ENCODE measurements at regions not wholly inside any gene's neighbourhood (a gene's known extent, or its start where the extent isn't known, plus 50 kb on each side); places are given as distances from the start of the nearest gene placed in this dataset.

DNA sequence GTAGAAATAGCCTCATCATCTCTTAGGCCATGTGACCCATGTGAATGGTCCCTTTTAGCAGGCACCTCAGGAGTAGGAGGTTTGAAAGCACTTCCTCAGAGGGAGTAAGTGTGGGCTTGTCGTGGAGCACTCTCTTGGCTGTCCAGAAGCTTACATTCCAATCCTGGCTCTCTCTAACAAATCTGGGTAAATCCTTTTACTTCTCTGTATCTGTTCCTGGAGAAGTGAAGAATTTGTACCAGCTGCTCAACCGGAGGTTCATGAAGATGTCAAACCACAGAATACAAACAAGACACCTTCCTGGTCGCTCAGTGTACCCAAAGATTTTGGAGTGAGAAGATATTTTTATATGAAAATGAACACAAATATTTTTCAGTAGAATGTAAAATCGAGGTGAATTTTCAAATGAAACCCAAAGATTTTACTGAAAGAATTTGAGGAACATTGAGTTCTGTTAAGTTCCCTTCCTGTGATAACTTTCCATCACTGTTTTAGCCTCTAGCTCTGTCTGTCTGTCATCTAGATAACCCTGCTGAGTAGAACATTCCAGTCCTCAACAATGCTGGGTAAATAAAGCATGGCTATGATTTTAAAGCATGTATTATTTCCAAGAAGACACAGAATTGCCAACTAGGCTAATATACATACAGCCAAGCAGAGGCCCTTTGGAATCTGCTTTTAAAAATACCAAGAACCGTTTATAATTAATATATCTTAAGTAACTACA lies 263.9 kb upstream of the RGS6 start:
- intact Hi-C loops (cut with DNase I): no loop called here
- WGBS, 2 donors: 77 to 84% methylated on average over 5 of the region's 5 CpGs
- TF ChIP-seq POLR2A (IDR thresholded peaks at IDR 0.05): no peak
- no peak for TF ChIP-seq EP300 (IDR thresholded peaks at IDR 0.05)
- no peak for TF ChIP-seq POLR2AphosphoS5 (IDR thresholded peaks at IDR 0.05)
- TF ChIP-seq, protein P1, sequence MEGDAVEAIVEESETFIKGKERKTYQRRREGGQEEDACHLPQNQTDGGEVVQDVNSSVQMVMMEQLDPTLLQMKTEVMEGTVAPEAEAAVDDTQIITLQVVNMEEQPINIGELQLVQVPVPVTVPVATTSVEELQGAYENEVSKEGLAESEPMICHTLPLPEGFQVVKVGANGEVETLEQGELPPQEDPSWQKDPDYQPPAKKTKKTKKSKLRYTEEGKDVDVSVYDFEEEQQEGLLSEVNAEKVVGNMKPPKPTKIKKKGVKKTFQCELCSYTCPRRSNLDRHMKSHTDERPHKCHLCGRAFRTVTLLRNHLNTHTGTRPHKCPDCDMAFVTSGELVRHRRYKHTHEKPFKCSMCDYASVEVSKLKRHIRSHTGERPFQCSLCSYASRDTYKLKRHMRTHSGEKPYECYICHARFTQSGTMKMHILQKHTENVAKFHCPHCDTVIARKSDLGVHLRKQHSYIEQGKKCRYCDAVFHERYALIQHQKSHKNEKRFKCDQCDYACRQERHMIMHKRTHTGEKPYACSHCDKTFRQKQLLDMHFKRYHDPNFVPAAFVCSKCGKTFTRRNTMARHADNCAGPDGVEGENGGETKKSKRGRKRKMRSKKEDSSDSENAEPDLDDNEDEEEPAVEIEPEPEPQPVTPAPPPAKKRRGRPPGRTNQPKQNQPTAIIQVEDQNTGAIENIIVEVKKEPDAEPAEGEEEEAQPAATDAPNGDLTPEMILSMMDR (IDR thresholded peaks at IDR 0.05): no peak
- no peaks in the 10 kb centered on the region for H3K9me3 ChIP-seq
- DNase-seq: no peak
- no peaks in the 10 kb centered on the region for H3K4me1 ChIP-seq
- peaks cover 0 to 20% (median 10%) of the 10 kb centered on the region in 4 donors for H3K36me3 ChIP-seq
- H3K4me3 ChIP-seq: no peak overlapping the region
- H3K27me3 ChIP-seq: no peaks in the 10 kb centered on the region
- H3K27ac ChIP-seq: no peak overlapping the region

DNA sequence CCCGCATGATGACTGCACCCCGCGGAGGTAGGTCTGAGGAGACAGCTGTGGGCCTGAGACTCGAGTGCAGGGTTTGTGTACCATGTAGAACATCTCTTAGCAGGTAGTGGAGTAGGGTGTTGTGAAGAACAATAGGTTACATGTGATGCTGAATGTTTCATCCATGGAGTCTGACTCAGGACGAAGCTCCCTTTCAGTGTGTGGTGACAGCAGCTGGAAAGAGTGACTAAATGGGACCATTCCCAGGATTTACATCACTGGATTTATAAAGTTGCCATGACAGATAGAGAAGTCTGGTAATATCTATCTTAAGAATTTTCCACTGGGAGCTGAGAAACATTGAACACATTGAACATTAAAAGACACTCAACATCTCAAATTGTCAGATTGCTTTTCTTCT lies 259.6 kb upstream of the RGS6 start:
- Histone ChIP-seq H3K27me3 (no peaks in the 10 kb centered on the region), H3K9me3 (peaks cover 0 to under 1% (median 0%) of the 10 kb centered on the region in 4 donors), H3K27ac (no peak overlapping the region), H3K4me1 (no peaks in the 10 kb centered on the region), H3K36me3 (peaks cover 0 to 28% (median 10%) of the 10 kb centered on the region in 4 donors), H3K4me3 (no peak overlapping the region)
- intact Hi-C loops (cut with DNase I): no loop called here
- 97 to 98% methylated on average over 5 of the region's 5 CpGs for WGBS, 2 donors
- TF ChIP-seq POLR2AphosphoS5 (IDR thresholded peaks at IDR 0.05): no peak
- no peak for TF ChIP-seq EP300 (IDR thresholded peaks at IDR 0.05)
- TF ChIP-seq POLR2A (IDR thresholded peaks at IDR 0.05): no peak
- TF ChIP-seq, protein P1 (IDR thresholded peaks at IDR 0.05): no peak
- no peak for DNase-seq

DNA sequence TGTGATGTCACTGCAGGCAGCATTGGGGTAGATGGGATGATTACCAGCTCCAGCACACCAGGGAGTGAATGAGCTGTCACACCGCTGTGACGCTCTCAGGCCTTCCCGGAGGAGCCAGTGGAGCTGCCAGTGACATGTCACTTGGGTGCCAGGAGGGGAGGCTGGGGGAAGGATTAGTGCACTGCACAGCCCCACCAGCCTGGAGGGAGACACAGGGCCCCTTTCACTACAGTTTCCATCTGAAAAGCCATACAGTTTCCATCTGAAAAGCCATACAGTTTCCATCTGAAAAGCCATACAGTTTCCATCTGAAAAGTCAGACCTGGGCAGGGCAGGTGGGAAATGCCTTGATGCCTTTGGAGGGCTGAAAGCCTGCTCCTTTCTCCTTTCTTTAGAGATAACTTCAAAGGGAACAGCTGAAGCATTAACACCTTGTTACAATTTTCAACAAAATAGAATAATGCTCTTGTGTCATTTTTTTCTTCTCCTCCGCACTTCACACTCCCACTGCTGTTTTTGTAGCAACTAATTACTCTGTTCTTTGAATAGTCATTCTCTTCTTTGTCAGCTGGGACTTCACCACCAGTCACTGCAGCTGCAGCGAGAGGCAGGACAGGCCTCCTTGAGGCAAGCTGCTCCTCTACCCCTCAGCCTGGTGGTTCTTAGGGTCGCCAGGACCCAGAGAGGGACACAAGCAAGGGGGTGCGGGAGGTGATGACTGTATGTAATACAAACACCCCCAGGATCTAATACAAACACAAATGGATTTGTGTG lies 256.9 kb upstream of the RGS6 start:
- Histone ChIP-seq H3K9me3 (peaks cover 0 to 2% (median 0%) of the 10 kb centered on the region in 4 donors), H3K27me3 (no peaks in the 10 kb centered on the region), H3K4me1 (no peaks in the 10 kb centered on the region), H3K4me3 (no peak overlapping the region), H3K36me3 (peaks cover 0 to 28% (median 10%) of the 10 kb centered on the region in 4 donors), H3K27ac (no peak overlapping the region)
- TF ChIP-seq, protein P1 (IDR thresholded peaks at IDR 0.05): no peak
- no peak for TF ChIP-seq POLR2AphosphoS5 (IDR thresholded peaks at IDR 0.05)
- no peak for TF ChIP-seq POLR2A (IDR thresholded peaks at IDR 0.05)
- no peak for TF ChIP-seq EP300 (IDR thresholded peaks at IDR 0.05)
- no peak for DNase-seq
- intact Hi-C loops (cut with DNase I): no loop called here
- 94 to 96% methylated on average over 7 of the region's 7 CpGs for WGBS, 2 donors

DNA sequence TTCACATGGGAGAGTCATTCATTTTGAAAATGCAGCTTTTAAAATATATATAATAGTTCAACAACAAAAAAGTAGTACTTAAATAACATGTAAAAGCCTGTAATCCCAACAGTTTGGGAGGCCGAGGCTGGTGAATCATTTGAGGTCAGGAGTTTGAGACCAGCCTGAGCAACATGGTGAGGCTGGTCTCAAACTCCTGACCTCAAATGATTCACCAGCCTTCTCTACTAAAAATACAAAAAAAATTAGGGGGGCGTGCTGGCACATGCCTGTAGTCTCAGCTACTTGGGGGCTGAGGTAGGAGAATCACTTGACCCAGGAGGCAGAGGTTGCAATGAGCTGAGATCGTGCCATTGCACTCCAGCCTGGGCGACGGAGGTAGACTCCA lies 256.3 kb upstream of the RGS6 start:
- no peak for DNase-seq
- Histone ChIP-seq H3K4me1 (no peaks in the 10 kb centered on the region), H3K27ac (no peak overlapping the region), H3K36me3 (peaks cover 0 to 28% (median 10%) of the 10 kb centered on the region in 4 donors), H3K27me3 (no peaks in the 10 kb centered on the region), H3K9me3 (peaks cover 0 to 2% (median 0%) of the 10 kb centered on the region in 4 donors), H3K4me3 (no peak overlapping the region)
- intact Hi-C loops (cut with DNase I): no loop called here
- TF ChIP-seq POLR2A (IDR thresholded peaks at IDR 0.05): no peak
- TF ChIP-seq, protein P1 (IDR thresholded peaks at IDR 0.05): no peak
- TF ChIP-seq EP300 (IDR thresholded peaks at IDR 0.05): no peak
- TF ChIP-seq POLR2AphosphoS5 (IDR thresholded peaks at IDR 0.05): no peak
- 97 to 98% methylated on average over 5 of the region's 5 CpGs for WGBS, 2 donors

All from sigmoid colon (tissue), 6 donors.